ENCODE measurements at regions not wholly inside any gene's neighbourhood (a gene's known extent, or its start where the extent isn't known, plus 50 kb on each side); places are given as distances from the start of the nearest gene placed in this dataset.
A peak's percentile ranks its signal among the peaks of the same experiment; 100 is the strongest.

GRCh38 chr20:21902391-21902790, 196.9 kb downstream of the PAX1 start:
- no peaks in the 10 kb centered on the region for H3K9me3 ChIP-seq (ENCODE audit: control insufficient read depth, insufficient read depth, low read length)

GRCh38 chr20:21901470-21902275, 196.2 kb downstream of the PAX1 start:
- peak in 5 of 6 donors; percentile 2 to 71 (median 11) for DNase-seq (ENCODE audit: low read depth in 4 of 6, low spot score in 6 of 6)
- Histone ChIP-seq H3K9me3 (ENCODE audit: control insufficient read depth, insufficient read depth, low read length) (no peaks in the 10 kb centered on the region), H3K4me1 (ENCODE audit: control insufficient read depth, insufficient read depth, low read length) (no peaks in the 10 kb centered on the region), H3K4me3 (ENCODE audit: low read depth, low read length) (no peak overlapping the region), H3K27ac (ENCODE audit: low read depth, low read length) (no peak overlapping the region), H3K27me3 (ENCODE audit: control insufficient read depth, insufficient read depth, low read length) (no peaks in the 10 kb centered on the region), H3K36me3 (ENCODE audit: control insufficient read depth, insufficient read depth, low read length) (no peaks in the 10 kb centered on the region)
- 83% methylated on average over 1 of the region's 4 CpGs for WGBS (ENCODE audit: insufficient coverage)

More at GRCh38 chr20:21902391-21902790, 196.9 kb downstream of the PAX1 start:
- 100% methylated on average over 1 of the region's 3 CpGs for WGBS (ENCODE audit: insufficient coverage)
- H3K4me3 ChIP-seq (ENCODE audit: low read depth, low read length), result no peak overlapping the region
- no peaks in the 10 kb centered on the region for H3K36me3 ChIP-seq (ENCODE audit: control insufficient read depth, insufficient read depth, low read length)
- H3K4me1 ChIP-seq (ENCODE audit: control insufficient read depth, insufficient read depth, low read length), result no peaks in the 10 kb centered on the region
- no peak for DNase-seq (ENCODE audit: low read depth in 4 of 6, low spot score in 6 of 6)
- H3K27me3 ChIP-seq (ENCODE audit: control insufficient read depth, insufficient read depth, low read length), result no peaks in the 10 kb centered on the region
- H3K27ac ChIP-seq (ENCODE audit: low read depth, low read length), result no peak overlapping the region

GRCh38 chr20:21900431-21900830, 195.0 kb downstream of the PAX1 start:
- H3K36me3 ChIP-seq (ENCODE audit: control insufficient read depth, insufficient read depth, low read length), result no peaks in the 10 kb centered on the region
- H3K9me3 ChIP-seq (ENCODE audit: control insufficient read depth, insufficient read depth, low read length), result no peaks in the 10 kb centered on the region
- no peak for DNase-seq (ENCODE audit: low read depth in 4 of 6, low spot score in 6 of 6)
- no peak overlapping the region for H3K27ac ChIP-seq (ENCODE audit: low read depth, low read length)
- no peaks in the 10 kb centered on the region for H3K4me1 ChIP-seq (ENCODE audit: control insufficient read depth, insufficient read depth, low read length)
- no peaks in the 10 kb centered on the region for H3K27me3 ChIP-seq (ENCODE audit: control insufficient read depth, insufficient read depth, low read length)
- no peak overlapping the region for H3K4me3 ChIP-seq (ENCODE audit: low read depth, low read length)
- 91% methylated on average over 4 of the region's 5 CpGs for WGBS (ENCODE audit: insufficient coverage)

- H3K9me3 ChIP-seq (ENCODE audit: control insufficient read depth, insufficient read depth, low read length), result no peaks in the 10 kb centered on the region
- no peak for DNase-seq (ENCODE audit: low read depth in 4 of 6, low spot score in 6 of 6)
- no peaks in the 10 kb centered on the region for H3K4me1 ChIP-seq (ENCODE audit: control insufficient read depth, insufficient read depth, low read length)
- no peak overlapping the region for H3K4me3 ChIP-seq (ENCODE audit: low read depth, low read length)
- no peaks in the 10 kb centered on the region for H3K27me3 ChIP-seq (ENCODE audit: control insufficient read depth, insufficient read depth, low read length)
- H3K27ac ChIP-seq (ENCODE audit: low read depth, low read length), result no peak overlapping the region
- no peaks in the 10 kb centered on the region for H3K36me3 ChIP-seq (ENCODE audit: control insufficient read depth, insufficient read depth, low read length)
Observed at GRCh38 chr20:21874921-21875320, 169.5 kb downstream of the PAX1 start.

- no peaks in the 10 kb centered on the region for H3K36me3 ChIP-seq (ENCODE audit: control insufficient read depth, insufficient read depth, low read length)
- H3K27me3 ChIP-seq (ENCODE audit: control insufficient read depth, insufficient read depth, low read length), result no peaks in the 10 kb centered on the region
- no peaks in the 10 kb centered on the region for H3K9me3 ChIP-seq (ENCODE audit: control insufficient read depth, insufficient read depth, low read length)
- no peak overlapping the region for H3K4me3 ChIP-seq (ENCODE audit: low read depth, low read length)
- no peak for DNase-seq (ENCODE audit: low read depth in 4 of 6, low spot score in 6 of 6)
- no CpG with 5 or more reads among the region's 4 CpGs for WGBS (ENCODE audit: insufficient coverage)
- H3K4me1 ChIP-seq (ENCODE audit: control insufficient read depth, insufficient read depth, low read length), result no peaks in the 10 kb centered on the region
- no peak overlapping the region for H3K27ac ChIP-seq (ENCODE audit: low read depth, low read length)
Observed at GRCh38 chr20:21874127-21874526, 168.7 kb downstream of the PAX1 start.

- Histone ChIP-seq H3K27me3 (ENCODE audit: control insufficient read depth, insufficient read depth, low read length) (no peaks in the 10 kb centered on the region), H3K36me3 (ENCODE audit: control insufficient read depth, insufficient read depth, low read length) (no peaks in the 10 kb centered on the region), H3K9me3 (ENCODE audit: control insufficient read depth, insufficient read depth, low read length) (no peaks in the 10 kb centered on the region), H3K4me3 (ENCODE audit: low read depth, low read length) (no peak overlapping the region), H3K27ac (ENCODE audit: low read depth, low read length) (no peak overlapping the region), H3K4me1 (ENCODE audit: control insufficient read depth, insufficient read depth, low read length) (no peaks in the 10 kb centered on the region)
- no CpG with 5 or more reads among the region's 3 CpGs for WGBS (ENCODE audit: insufficient coverage)
- DNase-seq (ENCODE audit: low read depth in 4 of 6, low spot score in 6 of 6), result no peak
Observed at GRCh38 chr20:21873291-21873690, 167.8 kb downstream of the PAX1 start.

GRCh38 chr20:21867811-21868210, 162.3 kb downstream of the PAX1 start:
- no peaks in the 10 kb centered on the region for H3K4me1 ChIP-seq (ENCODE audit: control insufficient read depth, insufficient read depth, low read length)
- DNase-seq (ENCODE audit: low read depth in 4 of 6, low spot score in 6 of 6), result no peak
- H3K4me3 ChIP-seq (ENCODE audit: low read depth, low read length), result no peak overlapping the region
- WGBS (ENCODE audit: insufficient coverage), result no CpG with 5 or more reads among the region's 4 CpGs
- H3K27me3 ChIP-seq (ENCODE audit: control insufficient read depth, insufficient read depth, low read length), result no peaks in the 10 kb centered on the region
- H3K27ac ChIP-seq (ENCODE audit: low read depth, low read length), result no peak overlapping the region
- no peaks in the 10 kb centered on the region for H3K9me3 ChIP-seq (ENCODE audit: control insufficient read depth, insufficient read depth, low read length)
- no peaks in the 10 kb centered on the region for H3K36me3 ChIP-seq (ENCODE audit: control insufficient read depth, insufficient read depth, low read length)

- no peaks in the 10 kb centered on the region for H3K4me1 ChIP-seq (ENCODE audit: control insufficient read depth, insufficient read depth, low read length)
- H3K4me3 ChIP-seq (ENCODE audit: low read depth, low read length), result no peak overlapping the region
- no peaks in the 10 kb centered on the region for H3K27me3 ChIP-seq (ENCODE audit: control insufficient read depth, insufficient read depth, low read length)
- H3K27ac ChIP-seq (ENCODE audit: low read depth, low read length), result no peak overlapping the region
- WGBS (ENCODE audit: insufficient coverage), result no CpG with 5 or more reads among the region's 1 CpG
- no peaks in the 10 kb centered on the region for H3K36me3 ChIP-seq (ENCODE audit: control insufficient read depth, insufficient read depth, low read length)
- DNase-seq (ENCODE audit: low read depth in 4 of 6, low spot score in 6 of 6), result no peak
- no peaks in the 10 kb centered on the region for H3K9me3 ChIP-seq (ENCODE audit: control insufficient read depth, insufficient read depth, low read length)
Observed at GRCh38 chr20:21867353-21867752, 161.9 kb downstream of the PAX1 start.

GRCh38 chr20:21862956-21863355, 157.5 kb downstream of the PAX1 start:
- Histone ChIP-seq H3K9me3 (ENCODE audit: control insufficient read depth, insufficient read depth, low read length) (no peaks in the 10 kb centered on the region), H3K27ac (ENCODE audit: low read depth, low read length) (no peak overlapping the region), H3K4me1 (ENCODE audit: control insufficient read depth, insufficient read depth, low read length) (no peaks in the 10 kb centered on the region), H3K4me3 (ENCODE audit: low read depth, low read length) (no peak overlapping the region), H3K27me3 (ENCODE audit: control insufficient read depth, insufficient read depth, low read length) (no peaks in the 10 kb centered on the region), H3K36me3 (ENCODE audit: control insufficient read depth, insufficient read depth, low read length) (no peaks in the 10 kb centered on the region)
- WGBS (ENCODE audit: insufficient coverage), result 98% methylated on average over 9 of the region's 10 CpGs
- no peak for DNase-seq (ENCODE audit: low read depth in 4 of 6, low spot score in 6 of 6)

- no peaks in the 10 kb centered on the region for H3K9me3 ChIP-seq (ENCODE audit: control insufficient read depth, insufficient read depth, low read length)
- no peaks in the 10 kb centered on the region for H3K4me1 ChIP-seq (ENCODE audit: control insufficient read depth, insufficient read depth, low read length)
- H3K27me3 ChIP-seq (ENCODE audit: control insufficient read depth, insufficient read depth, low read length), result no peaks in the 10 kb centered on the region
- DNase-seq (ENCODE audit: low read depth in 4 of 6, low spot score in 6 of 6), result no peak
- no peaks in the 10 kb centered on the region for H3K36me3 ChIP-seq (ENCODE audit: control insufficient read depth, insufficient read depth, low read length)
- no peak overlapping the region for H3K27ac ChIP-seq (ENCODE audit: low read depth, low read length)
- 56% methylated on average over 8 of the region's 10 CpGs for WGBS (ENCODE audit: insufficient coverage)
- H3K4me3 ChIP-seq (ENCODE audit: low read depth, low read length), result no peak overlapping the region
Observed at GRCh38 chr20:21862259-21862946, 156.9 kb downstream of the PAX1 start.

Data from spinal cord (tissue), 9 donors.